HS-27A (cell line): ENCODE measurements at regions not wholly inside any gene's neighbourhood (a gene's known extent, or its start where the extent isn't known, plus 50 kb on each side); places are given as distances from the start of the nearest gene placed in this dataset.
"Not testable (repeated sequence)": the region's sequence is repeated elsewhere in the genome, so short reads cannot be mapped to it uniquely, and the experiment has no call there.

Experiments used
- DNase-seq: peaks from one replicate; pipeline ENCODE4 v3.0.0-alpha.2; 2012; ENCODE audit warnings: low read depth, missing footprints

DNA sequence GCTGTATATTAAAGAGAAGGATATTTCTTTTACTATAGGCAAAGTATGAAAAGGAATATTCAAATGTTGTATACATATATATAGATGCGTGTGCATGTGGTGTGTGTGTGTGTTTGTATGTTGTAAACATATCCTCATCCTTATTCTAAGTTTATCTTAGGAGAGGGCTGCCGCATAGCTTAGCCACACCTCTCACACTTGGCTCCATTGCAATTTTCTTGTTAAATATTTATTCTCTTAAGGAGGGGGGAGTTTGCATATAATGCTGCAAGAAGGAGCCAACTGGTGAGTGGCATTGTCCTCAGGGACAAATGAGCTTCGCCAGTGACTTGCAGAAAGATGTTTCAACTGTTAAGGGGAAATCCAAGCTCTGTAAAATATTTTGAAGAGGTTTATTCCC is 360.1 kb upstream of the RND3 start:
- DNase-seq: no peak

DNA sequence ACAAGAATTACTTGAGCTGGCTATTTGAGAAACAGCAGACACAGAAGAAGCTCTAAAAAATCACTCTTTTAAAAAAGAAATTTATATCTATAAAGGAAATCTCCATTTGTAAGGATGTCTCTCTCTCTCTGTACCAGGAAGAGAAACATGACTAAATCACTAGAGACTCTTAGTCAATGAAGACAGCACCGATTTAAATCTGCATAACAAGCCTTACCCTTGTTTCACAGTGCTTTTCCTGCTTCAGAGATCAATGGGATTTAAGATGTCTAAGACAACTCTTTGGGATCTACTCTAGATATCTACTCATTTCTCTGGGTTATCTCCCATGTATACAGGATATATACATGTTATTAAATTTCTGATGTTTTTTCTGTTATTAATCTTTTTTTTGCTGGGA is 359.2 kb upstream of the RND3 start:
- DNase-seq: no peak

GRCh38 chr2:150832686-150833085 is 345.2 kb upstream of the RND3 start:
- DNase-seq: no peak

DNA sequence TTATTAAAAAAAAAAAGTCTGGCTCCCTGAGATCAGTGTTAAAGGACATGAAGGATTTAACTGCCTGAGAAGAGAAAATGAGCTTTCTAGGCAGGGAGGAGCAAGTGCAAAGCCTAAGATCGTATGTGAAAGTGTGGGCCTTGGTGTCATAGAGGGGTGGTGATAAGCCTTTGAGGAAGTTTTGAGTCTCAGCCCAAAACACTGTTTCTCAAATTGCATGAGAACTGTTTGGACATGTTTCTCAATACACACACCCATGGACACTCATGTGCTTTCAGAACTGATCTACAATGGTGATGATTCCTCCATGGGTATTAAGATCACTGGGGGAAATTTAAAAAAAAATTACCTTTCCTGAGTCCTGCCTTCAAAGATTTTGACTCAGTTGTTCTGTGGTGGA is 336.7 kb upstream of the RND3 start:
- DNase-seq: no peak

GRCh38 chr2:150817422-150817821 is 330.0 kb upstream of the RND3 start:
- DNase-seq: no peak

DNA sequence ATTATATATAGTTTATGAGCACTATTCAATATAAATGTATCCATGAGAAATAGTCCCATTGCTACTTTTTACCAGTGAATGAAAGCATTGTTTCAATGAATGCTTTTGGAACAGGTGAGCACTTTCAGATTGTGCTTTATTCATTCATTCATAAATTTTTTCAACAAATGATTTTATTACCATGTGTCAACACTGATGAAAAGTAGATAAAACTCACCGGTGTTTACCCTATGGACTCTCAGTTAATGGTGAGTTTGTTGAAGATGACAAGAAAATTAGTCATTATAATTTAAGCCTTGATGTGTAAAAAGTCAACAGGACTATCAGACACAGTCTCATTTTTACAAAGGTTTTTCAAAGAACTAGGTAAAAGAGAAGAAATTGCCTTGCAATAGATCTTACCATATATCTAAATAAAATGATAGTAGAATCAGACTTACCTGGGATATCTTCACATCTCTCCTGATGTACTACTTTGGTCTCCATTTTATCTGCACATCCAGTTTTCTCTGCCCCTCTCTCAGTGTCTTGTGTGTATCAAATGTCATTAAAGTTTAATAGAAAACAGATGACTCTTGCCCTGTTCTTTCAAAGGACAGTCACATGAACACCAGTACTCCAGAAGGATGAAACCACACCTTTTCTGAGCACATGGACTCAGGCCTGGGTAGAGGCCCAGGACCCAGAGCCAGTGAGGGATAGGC is 325.3 kb upstream of the RND3 start:
- DNase-seq: no peak

- DNase-seq: no peak
These were observed 324.6 kb upstream of the RND3 start for GRCh38 chr2:150812066-150812465.

- DNase-seq: no peak
These were observed 323.9 kb upstream of the RND3 start for GRCh38 chr2:150811259-150811855.

DNA sequence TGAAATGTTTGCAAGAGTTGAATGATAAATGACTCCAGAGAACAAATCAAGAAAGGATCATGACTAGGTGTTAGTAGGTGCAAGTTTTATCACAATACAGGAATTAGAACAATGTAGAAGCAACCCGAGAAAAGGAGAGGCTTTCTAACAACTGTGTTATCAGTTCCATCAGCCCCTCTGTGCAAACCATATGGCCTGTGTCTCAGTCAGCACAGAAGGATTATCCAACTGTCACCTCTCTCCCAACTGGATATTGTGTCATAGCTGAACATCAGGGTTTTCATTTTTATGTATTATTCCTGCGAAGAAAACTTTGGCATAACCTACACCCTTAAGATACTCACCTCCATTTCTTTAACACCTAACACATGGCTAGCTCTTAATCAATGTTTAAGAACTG is 321.6 kb upstream of the RND3 start:
- no peak for DNase-seq

- no peak for DNase-seq
These were observed 318.9 kb upstream of the RND3 start for GRCh38 chr2:150806336-150806735.

DNA sequence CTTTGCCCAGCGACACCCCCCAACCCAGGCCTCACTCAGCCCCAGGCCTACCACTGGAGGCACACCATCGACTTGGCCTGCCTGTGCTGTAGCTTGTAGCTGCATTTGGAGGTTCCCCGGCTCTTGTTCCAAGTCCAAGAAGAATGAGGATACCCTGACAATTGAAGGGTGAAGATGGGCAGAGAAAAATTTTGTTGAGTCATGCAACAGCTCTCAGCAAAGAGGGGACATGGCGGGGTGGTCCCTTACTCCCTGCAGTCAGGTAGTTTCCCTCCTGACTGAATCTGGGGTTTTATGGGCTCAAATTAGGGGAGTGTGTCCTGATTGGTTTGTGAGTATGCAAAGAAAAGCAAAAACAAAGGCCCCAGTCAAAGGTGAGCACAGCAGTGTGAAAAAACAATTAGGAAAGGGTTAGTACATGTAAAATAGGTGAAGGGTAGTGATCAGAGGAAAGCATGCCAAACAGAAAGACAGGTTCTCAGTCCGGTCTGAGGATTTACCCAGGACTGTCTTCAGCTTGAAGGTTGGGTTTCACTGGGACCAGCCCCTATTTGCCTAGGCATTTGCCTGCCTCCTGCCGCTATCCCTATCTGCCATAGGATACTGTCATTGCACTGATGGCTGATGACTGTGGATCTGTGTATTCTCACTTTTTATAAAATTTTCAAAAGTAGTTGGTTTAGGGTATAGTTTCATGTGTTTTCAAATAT is 316.4 kb upstream of the RND3 start:
- no peak for DNase-seq

GRCh38 chr2:150802635-150803034 is 315.2 kb upstream of the RND3 start:
- DNase-seq: no peak

DNA sequence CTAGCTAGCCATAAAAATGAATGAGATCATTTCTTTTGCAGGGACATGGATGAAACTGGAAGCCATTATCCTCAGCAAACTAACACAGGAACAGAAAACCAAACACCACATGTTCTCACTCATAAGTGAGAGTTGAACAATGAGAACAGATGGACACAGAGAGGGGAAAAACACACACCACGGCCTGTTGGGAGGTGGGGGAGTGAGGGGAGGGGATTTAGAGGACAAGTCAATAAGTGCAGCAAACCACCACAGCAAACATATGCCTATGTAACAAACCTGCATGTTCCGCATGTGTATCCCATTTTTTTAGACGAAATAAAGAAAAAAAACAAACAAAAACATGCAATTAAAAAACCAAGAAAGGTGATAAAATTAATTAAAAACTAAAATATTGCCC is 308.8 kb upstream of the RND3 start:
- not testable (repeated sequence) for DNase-seq

- DNase-seq: no peak
These were observed 305.4 kb upstream of the RND3 start for GRCh38 chr2:150792780-150793300.

DNA sequence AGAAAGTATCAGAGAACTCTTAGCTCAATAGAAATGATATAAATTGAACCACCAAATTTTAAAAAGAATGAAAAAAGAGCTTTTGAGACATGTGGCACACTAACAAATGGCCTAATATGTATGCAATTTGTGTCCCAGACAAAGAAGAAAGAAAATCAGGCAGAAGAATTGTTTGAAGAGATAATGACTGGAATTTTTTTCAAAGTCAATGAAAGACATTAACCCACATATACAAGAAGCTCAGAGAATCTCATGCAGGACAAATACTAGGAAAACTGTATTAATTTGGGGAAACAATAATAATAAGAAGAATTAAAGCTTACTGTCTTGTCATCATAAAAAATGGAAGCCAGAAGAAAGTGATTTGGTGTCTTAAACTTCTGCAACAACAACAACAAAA is 304.1 kb upstream of the RND3 start:
- no peak for DNase-seq

- no peak for DNase-seq
These were observed 302.0 kb upstream of the RND3 start for GRCh38 chr2:150789376-150789905.

- no peak for DNase-seq
These were observed 301.1 kb upstream of the RND3 start for GRCh38 chr2:150788426-150789140.

- no peak for DNase-seq
These were observed 300.1 kb upstream of the RND3 start for GRCh38 chr2:150787353-150788093.

GRCh38 chr2:150784389-150784788 is 296.9 kb upstream of the RND3 start:
- DNase-seq: no peak

DNA sequence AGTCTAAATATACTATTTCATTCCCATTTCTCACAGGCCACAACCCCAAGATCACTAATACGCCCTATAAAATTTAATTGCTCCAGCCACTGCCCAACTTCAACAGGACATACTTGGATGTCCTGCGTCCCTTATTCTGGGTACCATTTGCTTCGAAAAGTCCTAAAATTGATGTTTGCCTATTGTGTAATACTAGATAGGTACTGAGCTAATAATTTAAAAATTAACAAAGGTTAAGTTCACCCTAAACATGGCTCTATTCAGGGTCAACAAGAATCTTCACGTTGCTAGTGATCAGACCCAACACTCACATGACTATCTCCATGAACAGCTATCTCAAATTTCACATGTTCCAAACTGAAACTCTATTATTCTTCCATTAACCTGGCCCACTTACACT is 296.4 kb upstream of the RND3 start:
- DNase-seq: no peak

GRCh38 chr2:150783015-150783414 is 295.5 kb upstream of the RND3 start:
- no peak for DNase-seq

- DNase-seq: no peak
These were observed 295.1 kb upstream of the RND3 start for GRCh38 chr2:150782613-150783012.
